Esophagus muscularis mucosa (tissue), 3 donors: ENCODE measurements at regions not wholly inside any gene's neighbourhood (a gene's known extent, or its start where the extent isn't known, plus 50 kb on each side); places are given as distances from the start of the nearest gene placed in this dataset.

Source experiments
- EP300 ChIP-seq: sonication (generic); formaldehyde crosslinking; IDR thresholded peaks from one replicate; pipeline ENCODE4 v1.6.1; 2017; ENCODE audit warnings: antibody characterized with exemption
- TF ChIP-seq, protein P1 (sequence below), 3 experiments: fragments of 200-600 bp in 2 of 3; fragments of 450-650 bp in 1 of 3; sonication (generic) in 2 of 3; IDR thresholded peaks; one replicate each; pipeline ENCODE4 v1.5.1; 2017 to 2019; ENCODE audit warnings: antibody characterized with exemption in 3 of 3, mild to moderate bottlenecking in 2 of 3, moderate library complexity in 1 of 3

DNA sequence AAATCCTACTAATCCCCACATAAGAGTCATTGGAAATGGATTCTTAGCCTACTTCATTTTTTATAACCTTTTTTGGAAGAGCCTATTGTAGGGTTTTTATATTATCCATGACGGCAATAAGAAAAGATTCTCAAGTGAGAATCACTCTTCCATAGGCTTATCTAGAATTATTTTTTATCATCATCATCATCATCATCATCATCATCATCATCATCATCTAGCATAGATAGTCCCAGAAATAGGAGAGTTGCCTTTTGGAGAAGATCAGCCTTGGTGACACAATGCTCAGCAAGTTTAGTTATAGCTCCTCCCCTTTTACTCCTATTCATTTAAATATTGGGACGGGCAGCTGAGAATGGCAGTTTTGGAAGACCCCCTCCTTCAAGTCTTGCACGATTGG is 359.1 kb upstream of the SLC35B3 start:
- TF ChIP-seq, protein P1, sequence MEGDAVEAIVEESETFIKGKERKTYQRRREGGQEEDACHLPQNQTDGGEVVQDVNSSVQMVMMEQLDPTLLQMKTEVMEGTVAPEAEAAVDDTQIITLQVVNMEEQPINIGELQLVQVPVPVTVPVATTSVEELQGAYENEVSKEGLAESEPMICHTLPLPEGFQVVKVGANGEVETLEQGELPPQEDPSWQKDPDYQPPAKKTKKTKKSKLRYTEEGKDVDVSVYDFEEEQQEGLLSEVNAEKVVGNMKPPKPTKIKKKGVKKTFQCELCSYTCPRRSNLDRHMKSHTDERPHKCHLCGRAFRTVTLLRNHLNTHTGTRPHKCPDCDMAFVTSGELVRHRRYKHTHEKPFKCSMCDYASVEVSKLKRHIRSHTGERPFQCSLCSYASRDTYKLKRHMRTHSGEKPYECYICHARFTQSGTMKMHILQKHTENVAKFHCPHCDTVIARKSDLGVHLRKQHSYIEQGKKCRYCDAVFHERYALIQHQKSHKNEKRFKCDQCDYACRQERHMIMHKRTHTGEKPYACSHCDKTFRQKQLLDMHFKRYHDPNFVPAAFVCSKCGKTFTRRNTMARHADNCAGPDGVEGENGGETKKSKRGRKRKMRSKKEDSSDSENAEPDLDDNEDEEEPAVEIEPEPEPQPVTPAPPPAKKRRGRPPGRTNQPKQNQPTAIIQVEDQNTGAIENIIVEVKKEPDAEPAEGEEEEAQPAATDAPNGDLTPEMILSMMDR (IDR thresholded peaks at IDR 0.05): no peak
- no peak for TF ChIP-seq EP300
